GM18858 (cell line): ENCODE measurements at regions not wholly inside any gene's neighbourhood (a gene's known extent, or its start where the extent isn't known, plus 50 kb on each side); places are given as distances from the start of the nearest gene placed in this dataset.

Source experiments
- ATAC-seq: cut with Tn5 transposase; IDR thresholded peaks from one replicate; pipeline ENCODE4 v1.9.1; 2021; ENCODE audit not compliant: unreplicated experiment

DNA sequence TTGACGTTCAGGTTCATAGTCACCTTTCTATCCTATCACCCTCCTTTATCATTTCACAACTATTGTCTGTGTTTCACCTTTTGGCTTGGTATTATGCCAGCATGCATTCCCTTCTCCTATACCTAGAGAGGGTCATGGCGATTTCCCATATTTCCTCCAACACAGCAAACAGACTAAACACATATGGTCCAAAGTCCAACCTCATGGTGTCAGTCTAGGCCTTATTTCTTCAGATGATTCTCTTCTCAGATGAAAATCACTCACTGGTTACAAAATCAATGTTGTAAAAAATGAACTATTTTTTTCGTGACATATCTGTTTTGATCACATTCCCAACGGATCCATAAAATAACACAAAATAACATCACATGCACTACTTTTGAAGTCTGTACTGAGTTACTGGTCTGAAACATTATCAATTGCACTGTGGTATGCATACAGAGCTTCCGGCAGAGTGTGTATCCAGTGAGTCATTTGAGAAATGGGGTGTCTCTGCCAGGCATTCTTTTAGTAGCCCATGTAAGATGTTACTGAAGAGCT, 204.8 kb upstream of the GALNT5 start:
- no peak for ATAC-seq

DNA sequence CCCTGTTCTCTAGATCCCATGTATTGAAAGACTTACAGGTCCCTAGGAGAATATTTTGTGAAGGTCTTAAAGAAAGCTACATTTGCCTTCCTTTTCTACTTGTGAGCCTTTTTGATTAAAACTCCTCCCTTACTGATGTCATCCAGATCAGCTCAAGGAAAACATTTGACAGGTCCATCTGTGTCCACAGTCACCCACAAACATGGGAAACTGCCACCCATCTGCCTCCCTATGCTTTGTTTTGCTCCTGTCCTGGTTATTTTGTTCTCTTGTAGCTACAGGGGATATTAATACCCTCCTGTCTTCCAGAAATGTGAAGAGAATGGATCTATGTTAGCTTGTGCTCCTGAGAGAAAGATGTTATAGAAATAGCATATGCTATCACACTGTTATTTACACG, 203.6 kb upstream of the GALNT5 start:
- no peak for ATAC-seq

GRCh38 chr2:157055660-157056199, 201.8 kb upstream of the GALNT5 start:
- ATAC-seq = no peak

GRCh38 chr2:157056200-157056676, 201.3 kb upstream of the GALNT5 start:
- no peak for ATAC-seq

DNA sequence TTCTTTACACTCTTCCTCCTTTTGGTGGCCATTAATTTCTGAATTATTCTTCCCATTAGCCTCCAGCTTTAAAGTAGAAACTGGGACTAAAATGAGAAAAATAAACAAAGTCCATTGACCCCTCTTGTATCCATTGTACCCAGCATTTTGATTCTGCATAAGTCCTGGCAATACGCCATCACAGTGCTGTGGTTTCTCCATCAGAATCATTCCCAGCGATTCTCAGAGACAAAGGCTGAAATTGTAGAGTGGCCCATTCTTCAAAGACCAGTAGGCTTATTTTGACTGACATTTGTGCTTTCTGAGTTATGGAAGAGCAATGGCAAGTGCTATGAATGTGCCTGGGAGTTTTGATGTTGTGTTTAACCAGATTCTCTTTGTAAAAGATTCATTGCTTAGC, 199.3 kb upstream of the GALNT5 start:
- no peak for ATAC-seq

DNA sequence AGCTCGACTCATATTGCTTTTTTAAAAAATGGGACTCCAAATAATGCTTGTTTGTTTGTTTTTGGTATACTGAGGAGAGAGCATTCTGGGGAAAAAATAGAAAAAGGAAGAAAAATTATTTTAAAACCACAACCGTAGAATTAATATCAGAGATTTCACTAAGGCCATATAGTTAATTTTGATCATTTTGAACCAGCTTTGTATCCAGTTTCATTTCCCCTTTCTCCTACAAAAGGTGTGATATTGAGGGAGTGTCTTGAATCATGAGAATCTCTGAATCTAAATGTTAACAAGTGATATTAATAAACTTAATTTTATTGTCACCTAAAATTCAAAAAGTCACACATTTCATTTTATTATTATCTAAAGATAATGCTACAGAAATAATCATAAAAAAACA, 198.5 kb upstream of the GALNT5 start:
- peak; percentile 29 for ATAC-seq

- peak; percentile 96 for ATAC-seq
These were observed 195.7 kb upstream of the GALNT5 start for GRCh38 chr2:157061799-157062198.

DNA sequence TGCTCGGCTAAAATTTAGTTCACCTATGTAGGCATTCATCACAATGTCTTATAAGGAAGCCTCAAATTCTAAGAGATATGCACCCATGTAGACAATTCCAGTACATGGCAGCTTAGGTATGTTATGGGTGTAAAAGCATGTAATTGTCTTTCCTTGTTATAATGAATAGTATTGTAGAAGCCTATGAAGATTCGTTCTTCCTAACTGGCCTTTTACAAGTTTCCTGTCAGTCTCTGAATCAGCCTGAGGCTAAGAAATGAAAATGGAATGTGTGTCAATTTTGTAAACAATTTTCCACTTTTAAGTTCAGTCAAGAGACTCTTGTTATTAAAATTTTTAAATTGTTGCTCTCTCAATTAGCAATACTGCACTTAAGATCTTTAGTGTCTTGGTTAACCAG, 189.9 kb upstream of the GALNT5 start:
- no peak for ATAC-seq

DNA sequence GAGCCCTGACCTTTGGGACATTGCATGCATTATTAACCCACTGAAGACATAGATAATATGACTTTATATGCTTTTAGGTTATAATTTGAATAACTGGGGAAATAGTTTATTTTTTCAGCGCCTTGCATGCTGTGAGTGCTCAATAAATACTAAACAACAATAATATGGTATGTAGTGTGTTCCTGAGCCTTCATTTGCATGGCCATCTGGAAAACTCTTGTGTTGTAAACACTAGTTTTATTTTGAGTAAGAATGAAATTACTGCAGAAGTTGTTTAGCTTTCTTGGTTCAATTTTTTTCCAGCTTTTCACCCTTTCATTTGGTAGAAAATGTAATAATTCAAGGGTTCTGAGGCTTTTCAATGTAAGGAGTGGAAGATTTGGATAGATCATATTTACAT, 189.3 kb upstream of the GALNT5 start:
- ATAC-seq = no peak

GRCh38 chr2:157075924-157076323, 181.6 kb upstream of the GALNT5 start:
- no peak for ATAC-seq

- ATAC-seq = peak; percentile 57
These were observed 180.9 kb upstream of the GALNT5 start for GRCh38 chr2:157076526-157077161.

DNA sequence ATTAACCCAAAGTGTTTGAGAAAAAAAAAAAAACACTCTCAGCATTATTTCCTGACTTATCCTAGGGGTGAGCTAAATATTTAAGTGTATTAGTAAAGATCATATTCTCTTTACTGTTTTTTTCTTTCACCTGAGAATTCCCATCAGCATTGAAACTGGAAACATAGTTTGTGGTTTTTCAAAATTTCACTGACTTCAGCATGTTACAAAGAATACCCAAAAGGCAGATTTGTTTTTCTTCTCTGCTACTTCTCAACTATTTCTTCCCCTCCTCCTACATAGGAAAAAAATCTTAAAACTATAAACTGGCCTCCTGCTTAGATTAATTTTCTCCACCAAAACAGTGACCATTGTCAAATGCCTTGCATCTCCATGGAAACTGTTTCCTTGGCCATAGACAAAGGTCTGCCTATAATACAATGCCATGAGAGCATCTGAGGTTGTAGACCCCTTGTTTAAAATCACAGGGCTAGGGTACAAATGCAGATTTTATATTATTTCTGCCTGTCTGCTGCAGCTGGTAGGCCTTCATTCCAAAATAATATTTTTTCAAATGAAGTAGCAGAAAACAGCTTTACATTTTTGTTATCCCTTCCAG, 179.7 kb upstream of the GALNT5 start:
- no peak for ATAC-seq

DNA sequence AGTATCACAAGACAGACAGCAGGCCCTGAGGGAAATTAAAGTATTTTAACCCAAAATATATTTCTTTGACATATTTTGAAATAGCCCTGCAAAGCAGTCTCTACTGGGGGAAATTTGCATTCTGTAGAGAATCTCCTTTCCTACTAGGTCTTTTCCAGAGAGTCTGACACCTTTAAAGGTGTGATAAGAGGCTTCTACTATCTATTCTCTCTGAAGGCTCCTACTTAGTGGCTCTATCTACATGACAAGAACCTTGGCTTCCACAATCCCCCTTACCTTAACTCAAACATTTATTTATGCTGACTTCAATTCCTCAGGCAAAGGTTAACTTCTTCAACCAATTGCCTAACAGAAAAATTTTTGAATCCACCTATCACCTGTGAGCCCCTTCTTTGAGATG, 174.6 kb upstream of the GALNT5 start:
- no peak for ATAC-seq

DNA sequence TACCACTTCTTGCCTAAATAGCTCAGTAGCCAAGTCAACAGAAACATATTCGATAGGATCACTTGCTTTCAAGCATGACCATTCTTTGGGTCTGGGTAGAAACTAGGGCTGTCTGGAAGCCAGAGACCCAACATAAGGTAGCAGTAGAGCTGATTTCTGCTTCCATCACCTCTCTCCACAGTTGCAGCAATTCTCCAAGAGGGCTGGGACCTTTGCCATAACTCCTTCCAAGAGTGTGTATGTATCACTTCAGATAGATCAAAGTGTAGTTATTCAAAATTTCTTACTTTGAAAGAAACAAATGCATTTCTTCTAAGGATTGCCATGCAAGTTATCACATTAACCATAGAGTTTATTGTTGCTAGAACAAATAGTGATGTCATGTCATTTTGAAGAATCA, 172.0 kb upstream of the GALNT5 start:
- no peak for ATAC-seq

DNA sequence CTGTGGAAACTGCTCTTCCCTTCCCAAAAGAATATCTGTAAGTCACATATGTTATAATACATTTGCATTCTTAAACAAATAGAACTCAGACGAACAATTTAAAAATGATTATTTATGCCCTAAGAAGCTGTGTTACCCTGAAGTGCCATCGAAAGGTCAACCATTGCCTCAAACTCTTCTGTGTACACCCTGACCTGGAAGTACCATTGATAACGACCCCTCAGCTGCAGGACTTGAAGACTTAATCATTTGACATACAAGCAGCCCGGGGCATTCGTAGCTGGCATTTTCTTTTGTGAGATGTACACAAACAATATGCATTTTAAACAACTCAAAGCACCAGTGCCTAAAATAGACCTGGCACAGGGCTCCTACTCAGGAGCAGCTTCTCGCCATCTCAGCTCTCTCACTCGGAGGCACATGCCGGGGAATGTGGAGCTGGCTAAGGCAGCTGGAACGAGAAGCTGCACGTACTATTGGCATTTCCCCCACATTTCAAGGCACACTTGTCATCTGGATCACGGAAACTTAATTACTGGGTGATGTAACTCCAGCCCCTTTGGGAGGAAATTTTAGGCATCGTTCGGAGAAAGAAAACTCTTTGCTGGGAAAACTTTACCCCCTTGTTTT, 170.0 kb upstream of the GALNT5 start:
- no peak for ATAC-seq

- no peak for ATAC-seq
These were observed 163.8 kb upstream of the GALNT5 start for GRCh38 chr2:157093666-157094065.

DNA sequence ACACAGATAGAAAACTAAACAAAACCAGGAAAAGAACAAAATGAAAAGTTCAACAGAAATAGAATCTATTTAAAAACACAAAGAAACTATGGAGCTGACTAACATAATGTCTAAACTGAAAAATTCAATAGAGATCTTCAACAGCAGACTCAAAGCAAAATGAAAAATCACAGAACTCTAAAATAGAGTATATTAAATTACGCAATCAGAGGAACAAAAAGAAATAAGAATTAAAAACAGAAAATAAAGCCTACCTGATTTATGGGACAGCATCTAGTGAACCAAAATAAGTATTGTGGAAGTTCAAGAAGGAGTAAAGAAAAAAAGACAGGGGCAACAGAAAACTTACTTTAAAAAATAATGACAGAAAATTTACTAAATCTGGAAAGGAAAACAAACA, 152.1 kb upstream of the GALNT5 start:
- no peak for ATAC-seq

- no peak for ATAC-seq
These were observed 150.6 kb upstream of the GALNT5 start for GRCh38 chr2:157106950-157107349.

- ATAC-seq = no peak
These were observed 150.0 kb upstream of the GALNT5 start for GRCh38 chr2:157107460-157107859.

DNA sequence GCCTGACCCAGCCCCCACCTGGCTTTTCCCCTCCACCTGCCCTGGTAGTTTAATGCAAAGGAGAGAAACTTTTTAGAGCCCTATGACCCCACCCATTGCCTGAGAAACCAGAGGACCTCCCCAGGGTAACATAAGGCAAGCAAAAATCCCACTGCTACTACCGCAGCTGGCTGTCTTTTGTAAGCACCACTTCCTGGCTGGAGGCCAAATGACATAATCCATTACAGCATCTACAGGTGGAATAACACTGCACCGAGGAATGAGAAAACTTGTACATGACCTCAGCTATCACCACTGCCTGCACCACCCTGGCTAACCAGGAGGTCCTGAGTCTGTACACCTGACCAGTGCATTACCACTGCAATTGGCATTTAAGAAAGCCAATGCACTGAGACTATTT, 149.6 kb upstream of the GALNT5 start:
- no peak for ATAC-seq

GRCh38 chr2:157122776-157123175, 134.7 kb upstream of the GALNT5 start:
- no peak for ATAC-seq

- ATAC-seq = no peak
These were observed 132.8 kb upstream of the GALNT5 start for GRCh38 chr2:157124731-157125130.
